GM12872 (cell line): ENCODE measurements at regions not wholly inside any gene's neighbourhood (a gene's known extent, or its start where the extent isn't known, plus 50 kb on each side); places are given as distances from the start of the nearest gene placed in this dataset.
A peak's percentile ranks its signal among the peaks of the same experiment; 100 is the strongest.

Experiments
- TF ChIP-seq, protein P1 (sequence below): IDR thresholded peaks from 3 replicates; pipeline ENCODE4 v1.5.1; 2011; ENCODE audit warnings: low read depth, mild to moderate bottlenecking, low read length, moderate library complexity; ENCODE audit not compliant: insufficient read depth

DNA sequence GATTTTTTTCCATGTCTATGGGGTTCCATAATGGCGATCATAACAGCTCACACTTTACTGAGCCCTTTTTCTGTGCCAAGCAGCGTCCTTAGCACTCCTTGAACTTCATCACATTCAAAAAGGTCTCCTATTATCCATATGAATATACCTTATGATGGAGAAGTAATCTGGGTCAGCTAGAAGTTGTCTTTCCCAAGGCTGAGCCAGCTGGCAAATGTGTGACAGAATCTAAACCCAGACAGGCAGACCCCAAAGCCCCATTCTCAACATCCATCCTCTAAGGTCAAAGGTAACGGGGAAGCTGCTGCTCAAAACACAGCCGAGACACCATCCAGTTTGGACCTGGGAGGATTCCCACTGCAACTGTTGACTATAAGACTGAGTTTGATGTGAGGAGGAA, 249.6 kb downstream of the PRDM2 start:
- TF ChIP-seq, protein P1, sequence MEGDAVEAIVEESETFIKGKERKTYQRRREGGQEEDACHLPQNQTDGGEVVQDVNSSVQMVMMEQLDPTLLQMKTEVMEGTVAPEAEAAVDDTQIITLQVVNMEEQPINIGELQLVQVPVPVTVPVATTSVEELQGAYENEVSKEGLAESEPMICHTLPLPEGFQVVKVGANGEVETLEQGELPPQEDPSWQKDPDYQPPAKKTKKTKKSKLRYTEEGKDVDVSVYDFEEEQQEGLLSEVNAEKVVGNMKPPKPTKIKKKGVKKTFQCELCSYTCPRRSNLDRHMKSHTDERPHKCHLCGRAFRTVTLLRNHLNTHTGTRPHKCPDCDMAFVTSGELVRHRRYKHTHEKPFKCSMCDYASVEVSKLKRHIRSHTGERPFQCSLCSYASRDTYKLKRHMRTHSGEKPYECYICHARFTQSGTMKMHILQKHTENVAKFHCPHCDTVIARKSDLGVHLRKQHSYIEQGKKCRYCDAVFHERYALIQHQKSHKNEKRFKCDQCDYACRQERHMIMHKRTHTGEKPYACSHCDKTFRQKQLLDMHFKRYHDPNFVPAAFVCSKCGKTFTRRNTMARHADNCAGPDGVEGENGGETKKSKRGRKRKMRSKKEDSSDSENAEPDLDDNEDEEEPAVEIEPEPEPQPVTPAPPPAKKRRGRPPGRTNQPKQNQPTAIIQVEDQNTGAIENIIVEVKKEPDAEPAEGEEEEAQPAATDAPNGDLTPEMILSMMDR: no peak

DNA sequence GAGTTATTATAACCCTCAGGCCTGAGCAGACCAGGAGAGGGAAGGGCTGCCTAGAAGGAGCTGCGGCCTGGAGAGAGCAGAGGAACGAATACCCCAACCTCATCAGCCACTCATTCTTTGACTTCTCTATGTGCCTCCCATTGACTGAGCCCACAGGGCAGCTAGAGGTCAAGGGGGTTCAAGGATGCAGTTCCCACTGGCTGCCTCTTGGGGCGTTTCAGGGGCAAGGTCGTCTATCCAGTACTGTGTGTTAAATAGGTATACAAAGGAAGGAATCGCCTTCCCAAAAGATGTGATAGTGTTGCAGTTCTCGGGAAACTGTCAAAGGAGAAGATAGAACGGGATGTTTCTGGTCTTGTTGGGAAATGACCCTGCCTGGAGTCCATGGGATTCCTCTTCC, 250.6 kb downstream of the PRDM2 start:
- TF ChIP-seq, protein P1: peak; percentile 66; the same call in 2 of the 3 replicates

DNA sequence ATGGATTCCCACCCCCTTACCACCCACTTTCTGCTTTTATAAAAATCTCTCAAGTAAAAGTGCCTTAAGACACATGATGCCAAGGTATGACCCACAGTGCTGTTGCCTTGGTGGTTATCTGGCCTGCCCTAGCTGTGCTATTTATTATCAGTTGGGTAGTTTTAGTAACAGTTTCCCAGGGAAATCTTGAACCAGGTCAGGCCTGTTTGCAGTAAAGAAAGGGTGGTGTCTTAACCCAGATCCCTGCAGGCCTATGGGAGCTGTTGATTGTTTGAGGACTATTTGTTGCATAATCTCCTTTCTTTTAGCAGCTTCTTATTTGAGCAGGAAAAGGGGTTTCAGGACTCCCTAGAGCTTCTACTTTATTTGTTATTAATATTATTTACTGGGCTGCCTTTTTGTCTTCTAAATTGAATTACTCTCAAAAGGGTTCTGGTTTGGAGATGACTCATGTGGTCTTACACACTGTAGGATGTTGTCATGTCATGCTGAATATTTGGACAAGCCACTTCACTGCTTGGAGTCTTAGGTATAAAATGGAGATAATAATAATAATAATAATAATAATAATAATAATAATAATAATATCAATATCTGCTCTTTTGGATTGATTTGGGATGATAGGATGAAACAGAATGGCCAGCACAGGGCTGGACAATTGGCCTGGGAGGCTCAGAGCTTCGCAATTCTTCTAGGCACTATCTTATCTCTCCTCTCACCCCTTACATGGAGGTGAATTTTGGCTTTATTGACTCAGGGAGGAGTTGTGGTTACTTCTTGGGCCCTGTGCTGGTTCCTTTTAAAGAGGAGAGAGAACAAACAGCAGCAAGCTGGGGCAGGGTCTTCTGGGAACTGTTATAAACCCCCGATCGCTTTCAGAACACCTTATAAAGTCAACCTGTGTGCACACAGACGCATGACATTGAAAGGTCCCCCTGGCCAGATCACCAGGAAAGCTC, 252.1 kb downstream of the PRDM2 start:
- TF ChIP-seq, protein P1: no peak

DNA sequence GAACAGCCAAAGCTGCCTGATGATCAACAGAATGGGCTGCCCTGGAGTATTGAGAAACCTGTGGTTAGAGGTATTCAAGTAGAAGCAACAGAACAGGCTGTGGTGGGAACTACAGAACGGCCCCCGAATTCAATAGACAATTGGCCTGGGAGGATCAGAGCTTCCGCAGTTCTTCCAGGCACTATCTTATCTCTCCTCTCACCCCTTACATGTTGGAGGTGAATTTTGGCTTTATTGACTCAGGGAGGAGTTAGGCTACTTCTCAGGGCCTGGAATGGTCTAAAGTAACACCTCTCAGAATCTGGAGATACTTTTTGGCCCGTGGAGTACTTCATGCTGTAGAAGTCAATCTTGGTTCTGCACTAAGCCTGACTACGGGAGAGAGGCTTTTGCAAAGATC, 253.0 kb downstream of the PRDM2 start:
- TF ChIP-seq, protein P1: no peak

DNA sequence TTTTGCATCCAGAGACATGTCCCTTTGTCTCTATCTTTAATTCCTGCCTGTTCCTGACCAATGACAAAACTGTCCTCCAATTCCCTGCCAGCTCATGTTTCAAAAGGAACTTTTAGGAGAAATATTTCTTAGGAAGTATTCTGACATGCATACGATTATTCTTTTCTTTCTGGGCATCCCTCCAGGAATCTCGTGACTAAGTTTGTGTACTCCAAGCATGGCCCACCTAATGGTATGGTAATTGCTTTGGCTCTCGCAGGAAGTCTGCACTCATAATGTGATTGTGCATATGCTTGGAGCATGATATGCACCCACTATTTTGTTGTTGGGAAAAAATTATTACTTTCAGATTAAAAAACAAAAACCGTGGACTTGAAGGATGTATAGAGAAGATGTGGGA, 256.4 kb downstream of the PRDM2 start:
- TF ChIP-seq, protein P1: no peak

DNA sequence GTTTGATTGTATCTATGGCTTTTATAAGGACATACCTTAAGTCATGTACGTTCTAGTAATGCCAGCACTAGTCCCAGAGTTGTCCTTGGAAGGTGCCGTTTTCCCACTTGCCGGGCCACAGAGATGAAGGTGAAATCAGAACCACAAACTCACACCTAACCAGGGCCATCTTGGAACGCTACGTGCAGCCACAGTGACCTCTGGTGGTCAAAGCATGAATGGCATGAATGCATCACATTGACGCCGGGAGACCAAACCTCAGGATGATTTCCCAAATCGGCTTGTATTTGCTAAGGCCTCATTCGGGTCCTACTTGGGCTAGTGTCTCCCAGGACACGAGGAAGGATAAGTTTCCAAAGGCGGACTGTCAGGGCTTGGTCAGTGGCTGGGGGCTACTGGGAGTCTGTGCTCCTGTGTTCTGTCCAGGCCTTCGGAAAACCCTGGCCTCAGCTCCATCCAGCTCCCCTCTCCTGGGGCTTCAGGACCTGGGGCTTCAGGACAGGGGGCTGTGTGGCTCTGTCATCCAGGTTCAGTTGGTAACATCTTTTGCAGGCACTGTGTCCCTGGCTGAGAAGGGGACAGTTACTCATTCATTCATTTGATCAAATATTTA, 260.5 kb downstream of the PRDM2 start:
- TF ChIP-seq, protein P1: peak; percentile 98

DNA sequence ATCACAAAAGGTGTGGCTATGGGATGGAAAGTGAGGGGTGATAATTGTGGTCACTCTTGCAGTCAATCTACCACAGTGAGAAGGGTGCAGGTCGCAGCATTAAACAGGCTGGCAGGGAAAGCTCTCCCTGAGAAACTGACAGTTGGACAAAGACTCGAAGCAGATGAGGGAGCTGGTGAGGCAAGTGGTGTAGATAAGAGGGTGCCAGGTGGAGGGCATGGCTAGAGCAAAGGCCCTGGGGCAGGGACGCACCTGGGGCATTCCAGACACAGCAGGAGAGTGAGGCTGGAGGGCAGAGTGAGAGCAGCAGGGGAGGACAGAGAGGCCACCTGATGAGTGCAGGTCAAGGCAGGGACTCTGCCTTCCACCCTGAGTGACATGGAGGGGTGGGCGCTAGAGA, 264.8 kb downstream of the PRDM2 start:
- TF ChIP-seq, protein P1: no peak
